ENCODE measurements at regions not wholly inside any gene's neighbourhood (a gene's known extent, or its start where the extent isn't known, plus 50 kb on each side); places are given as distances from the start of the nearest gene placed in this dataset.
A peak's percentile ranks its signal among the peaks of the same experiment; 100 is the strongest.
"Not testable (repeated sequence)": the region's sequence is repeated elsewhere in the genome, so short reads cannot be mapped to it uniquely, and the experiment has no call there.

- FAIRE-seq (no peak), DNase-seq (ENCODE audit: low spot score) (peak; percentile 5)
Measured at GRCh38 chr6:6724539-6725467, 136.3 kb downstream of the LY86 start.

- no peak for DNase-seq (ENCODE audit: low spot score)
- no peak for FAIRE-seq
Measured at GRCh38 chr6:6725468-6726209, 137.1 kb downstream of the LY86 start.

DNA sequence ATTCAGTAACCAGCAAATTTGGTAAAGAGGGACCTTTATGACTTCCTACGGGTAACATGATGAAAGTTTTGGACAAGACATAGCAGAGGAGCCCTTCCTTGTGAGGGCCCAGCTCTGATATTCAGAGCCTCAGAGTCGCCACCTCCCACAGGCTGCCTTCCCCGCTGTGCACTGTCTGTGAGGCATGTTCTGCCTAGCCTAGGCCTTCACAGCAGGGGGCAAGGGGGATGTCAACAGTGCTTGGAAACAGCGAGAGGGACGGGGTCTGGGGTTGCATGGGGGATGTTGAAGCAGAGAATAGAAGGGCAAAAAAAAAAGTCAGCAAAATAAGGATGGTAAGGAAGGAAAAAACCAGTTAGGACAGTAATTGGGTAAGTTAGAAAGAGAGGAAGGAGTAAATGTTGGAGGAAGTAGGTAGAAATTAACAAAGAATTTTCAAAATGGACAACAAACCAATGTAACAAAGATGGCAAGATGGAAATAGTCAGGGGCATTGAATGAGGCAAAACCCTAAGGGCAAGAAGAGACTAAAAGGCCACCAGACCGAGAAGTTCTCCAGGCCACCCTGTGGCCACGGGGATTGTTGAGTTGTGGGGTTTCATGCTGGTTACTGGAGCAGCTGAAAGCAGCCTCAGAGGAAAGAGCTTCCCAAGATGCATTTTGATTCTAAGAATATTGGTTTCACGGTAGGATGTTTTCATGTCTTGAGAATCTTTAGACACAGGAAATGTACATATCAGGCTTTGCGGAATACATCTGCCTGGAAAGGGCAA lies 139.8 kb downstream of the LY86 start:
- DNase-seq (ENCODE audit: low spot score), result no peak
- no peak for FAIRE-seq

DNA sequence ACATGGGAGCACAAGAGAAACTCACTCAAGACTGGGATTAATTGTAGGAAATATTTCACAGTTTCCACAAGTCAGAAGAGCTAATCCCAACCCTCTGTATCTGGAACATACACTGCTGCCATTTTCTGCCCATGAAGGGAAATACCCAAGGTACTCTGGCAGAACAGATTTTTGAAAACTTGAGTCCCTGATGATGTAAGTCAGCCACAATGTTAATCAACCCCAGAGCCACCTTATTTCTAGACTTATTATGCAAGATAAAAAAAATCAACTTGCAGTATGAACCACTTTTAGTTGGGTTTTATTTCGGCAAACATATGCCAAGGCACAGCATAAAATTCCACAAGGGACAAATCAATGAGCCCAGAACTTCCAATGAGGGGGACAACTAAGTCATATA lies 141.5 kb downstream of the LY86 start:
- FAIRE-seq, result no peak
- DNase-seq (ENCODE audit: low spot score), result no peak

- DNase-seq (ENCODE audit: low spot score) (peak; percentile 13), FAIRE-seq (no peak)
Measured at GRCh38 chr6:6730831-6731230, 142.3 kb downstream of the LY86 start.

DNA sequence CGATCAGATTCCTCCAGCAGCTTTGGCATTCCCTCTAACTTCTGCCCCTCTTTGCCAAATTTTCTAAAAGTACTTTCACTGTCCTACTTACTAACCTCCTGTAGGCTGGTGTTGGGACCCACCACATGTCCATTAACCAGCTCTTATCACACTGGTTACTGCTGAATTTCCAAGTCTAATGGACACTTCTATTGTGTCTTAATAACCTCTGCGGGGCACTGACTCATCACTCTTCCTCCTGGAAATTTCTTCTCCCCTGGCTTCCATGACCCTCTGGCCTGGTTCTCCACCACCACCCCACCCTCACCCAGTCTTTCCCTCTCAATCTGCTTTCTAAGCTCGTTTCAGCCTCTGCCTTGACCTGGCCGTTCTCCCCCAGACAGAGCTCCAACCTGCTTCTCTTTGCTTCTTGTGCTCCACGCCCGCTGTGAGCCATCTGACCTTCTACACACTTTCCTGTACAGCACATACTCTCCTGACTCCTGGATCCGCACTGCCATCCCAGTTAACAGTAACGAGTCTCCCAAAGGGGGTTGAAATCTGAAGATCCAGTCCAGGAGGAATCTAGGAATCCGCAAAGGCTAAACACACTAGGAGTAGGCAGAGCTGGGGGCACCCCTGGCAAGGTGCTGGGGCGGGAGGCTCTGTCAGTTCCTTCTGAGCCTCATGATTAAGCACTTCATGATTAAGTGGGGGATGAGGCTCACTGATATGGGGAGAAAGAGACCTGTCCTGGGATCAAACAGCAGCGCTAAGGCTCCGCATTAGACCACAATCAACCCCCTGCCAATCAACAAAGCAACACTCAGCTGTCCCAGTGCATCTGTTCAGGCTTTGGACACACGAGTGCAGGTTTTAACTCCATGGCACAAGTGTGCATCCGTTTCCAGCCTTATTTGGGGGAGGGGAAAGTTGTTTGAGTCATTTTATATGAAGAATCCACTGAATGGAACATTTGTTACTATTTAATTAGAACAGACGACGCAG lies 146.3 kb downstream of the LY86 start:
- DNase-seq (ENCODE audit: low spot score) (no peak), FAIRE-seq (no peak)

GRCh38 chr6:6736791-6737654 lies 148.5 kb downstream of the LY86 start:
- FAIRE-seq (no peak), DNase-seq (ENCODE audit: low spot score) (no peak)

DNA sequence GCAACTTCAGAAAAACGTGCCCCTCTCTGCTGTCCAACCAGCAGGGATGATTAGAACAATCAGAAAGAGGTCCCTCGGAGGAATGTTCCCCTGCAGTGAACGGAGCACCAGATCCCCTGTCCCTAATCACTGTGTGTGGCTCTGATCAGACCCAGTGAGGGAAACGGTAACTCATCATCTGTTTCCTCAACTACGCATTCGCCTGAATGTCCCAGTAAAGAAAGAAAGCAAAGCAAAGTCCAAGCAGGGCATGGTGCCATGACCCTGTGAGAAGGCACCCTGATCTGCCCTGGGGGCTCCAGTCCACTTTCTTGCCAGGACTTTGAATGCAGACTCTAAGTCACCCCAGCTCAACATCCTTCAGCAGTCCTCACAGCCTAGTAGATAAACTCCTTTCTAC lies 149.2 kb downstream of the LY86 start:
- no peak for DNase-seq (ENCODE audit: low spot score)
- no peak for FAIRE-seq

- no peak for FAIRE-seq
- no peak for DNase-seq (ENCODE audit: low spot score)
Measured at GRCh38 chr6:6738108-6738507, 149.6 kb downstream of the LY86 start.

- no peak for FAIRE-seq
- DNase-seq (ENCODE audit: low spot score), result no peak
Measured at GRCh38 chr6:6738922-6739716, 150.6 kb downstream of the LY86 start.

GRCh38 chr6:6740595-6740994 lies 152.1 kb downstream of the LY86 start:
- FAIRE-seq (no peak), DNase-seq (ENCODE audit: low spot score) (no peak)

- no peak for DNase-seq (ENCODE audit: low spot score)
- FAIRE-seq, result no peak
Measured at GRCh38 chr6:6741264-6741663, 152.7 kb downstream of the LY86 start.

DNA sequence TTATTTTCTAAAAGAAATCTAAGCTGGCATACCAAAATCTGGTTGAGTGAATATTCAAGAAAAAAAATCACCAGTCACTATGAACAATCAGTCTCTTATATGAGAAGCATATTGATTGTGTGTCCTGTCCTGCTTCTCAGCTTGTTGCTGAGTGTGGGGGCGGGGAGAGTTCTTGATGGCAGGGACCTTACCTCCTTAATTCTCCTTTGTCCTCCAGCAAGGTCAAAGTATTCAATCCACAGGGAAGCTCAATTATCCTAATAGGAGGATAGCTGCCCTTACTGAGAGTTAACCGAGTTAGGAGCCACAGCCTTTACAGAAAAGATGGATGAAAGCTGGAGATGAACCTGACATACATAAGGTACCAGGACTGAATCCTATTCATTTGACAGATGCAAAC lies 154.0 kb downstream of the LY86 start:
- no peak for FAIRE-seq
- DNase-seq (ENCODE audit: low spot score), result no peak

- no peak for DNase-seq (ENCODE audit: low spot score)
- no peak for FAIRE-seq
Measured at GRCh38 chr6:6744551-6744950, 156.0 kb downstream of the LY86 start.

DNA sequence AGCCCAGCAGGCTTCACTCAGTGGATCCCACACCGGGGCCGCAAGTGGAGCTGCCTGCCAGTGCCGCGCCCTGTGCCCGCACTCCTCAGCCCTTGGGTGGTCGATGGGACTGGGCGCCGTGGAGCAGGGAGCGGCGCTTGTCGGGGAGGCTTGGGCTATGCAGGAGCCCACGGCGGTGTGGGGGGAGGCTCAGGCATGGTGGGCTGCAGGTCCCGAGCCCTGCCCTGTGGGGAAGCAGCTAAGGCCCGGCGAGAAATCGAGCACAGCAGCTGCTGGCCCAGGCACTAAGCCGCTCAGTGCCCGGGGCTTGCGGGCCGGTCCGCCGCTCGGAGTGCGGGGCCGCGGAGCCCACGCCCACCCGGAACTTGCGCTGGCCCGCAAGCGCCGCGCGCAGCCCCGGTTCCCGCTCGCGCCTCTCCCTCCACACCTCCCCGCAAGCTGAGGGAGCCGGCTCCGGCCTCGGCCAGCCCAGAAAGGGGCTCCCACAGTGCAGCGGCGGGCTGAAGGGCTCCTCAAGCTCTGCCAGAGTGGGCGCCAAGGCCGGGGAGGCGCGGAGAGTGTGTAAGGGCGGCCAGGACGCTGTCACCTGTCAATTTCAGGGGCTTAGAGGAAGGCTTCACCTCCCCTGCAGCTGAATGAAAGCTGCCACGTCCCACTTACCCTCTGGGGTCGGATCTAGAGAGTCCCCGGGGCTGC lies 157.3 kb downstream of the LY86 start:
- not testable (repeated sequence) for FAIRE-seq; DNase-seq (ENCODE audit: low spot score)

GRCh38 chr6:6746333-6746969 lies 157.9 kb downstream of the LY86 start:
- FAIRE-seq (no peak), DNase-seq (ENCODE audit: low spot score) (no peak)

GRCh38 chr6:6746970-6747338 lies 158.4 kb downstream of the LY86 start:
- FAIRE-seq (no peak), DNase-seq (ENCODE audit: low spot score) (no peak)

GRCh38 chr6:6747371-6747770 lies 158.9 kb downstream of the LY86 start:
- FAIRE-seq (no peak), DNase-seq (ENCODE audit: low spot score) (no peak)

All from RCC 7860 (cell line).